SK-N-SH (cell line): ENCODE measurements at regions not wholly inside any gene's neighbourhood (a gene's known extent, or its start where the extent isn't known, plus 50 kb on each side); places are given as distances from the start of the nearest gene placed in this dataset.
A peak's percentile ranks its signal among the peaks of the same experiment; 100 is the strongest.

Source experiments
- CTCF ChIA-PET: fragments of 300-600, 350-600 bp; formaldehyde crosslinking; extraction: SDS; loops from one replicate; lab custom pipeline; 2021; lab: Yijun Ruan, JAX
- POLR2A ChIA-PET: fragments of 350-600 bp; sonication (Branson Sonifier 250); formaldehyde crosslinking; extraction: SDS; loops from one replicate; lab custom pipeline; 2020; ENCODE audit warnings: antibody characterized with exemption, inconsistent platforms; lab: Yijun Ruan, JAX
- DNase-seq: peaks from one replicate; pipeline ENCODE4 v3.0.0; 2012
- H2AFZ ChIP-seq: fragments of 200-600 bp; sonication (generic); 2 replicates; pipeline ENCODE4 v1.8.1; 2016; ENCODE audit warnings: antibody characterized with exemption, mild to moderate bottlenecking, low read depth
- H3F3A ChIP-seq: fragments of 200-600 bp; sonication (generic); replicated peaks from 2 replicates; pipeline ENCODE3; 2016; ENCODE audit warnings: antibody characterized with exemption, mild to moderate bottlenecking; ENCODE audit not compliant: insufficient read depth
- H3K27ac ChIP-seq, 2 experiments: fragments of 200-500 bp in 1 of 2; fragments of 200-600 bp in 1 of 2; sonication (Bioruptor generic) in 1 of 2; sonication (generic), shearing (Covaris generic) in 1 of 2; 2 replicates each; pipeline versions ENCODE4 v1.5.1 to v1.6.1; 2014 to 2016; ENCODE audit warnings: low read depth in 2 of 2, inconsistent platforms in 1 of 2, low read length in 1 of 2, mild to moderate bottlenecking in 1 of 2, mixed read lengths in 1 of 2
- H3K27me3 ChIP-seq: fragments of 200-600 bp; sonication (generic), shearing (Covaris generic); 2 replicates; pipeline ENCODE4 v1.6.1; 2016; ENCODE audit warnings: mixed run types; ENCODE audit not compliant: insufficient read depth
- H3K36me3 ChIP-seq, 2 experiments: fragments of 200-500 bp in 1 of 2; fragments of 200-600 bp in 1 of 2; sonication (Bioruptor generic) in 1 of 2; sonication (generic) in 1 of 2; replicated peaks in 1 of 2; 2 replicates each; pipeline versions ENCODE3 to v1.5.1; 2014 to 2016; ENCODE audit warnings: low read length in 1 of 2, mild to moderate bottlenecking in 1 of 2; ENCODE audit not compliant: insufficient read depth in 2 of 2, control insufficient read depth in 1 of 2
- H3K4me1 ChIP-seq, 2 experiments: fragments of 200-500 bp in 1 of 2; fragments of 200-600 bp in 1 of 2; sonication (Bioruptor generic) in 1 of 2; sonication (generic), shearing (Covaris generic) in 1 of 2; 2 replicates each; pipeline versions ENCODE4 v1.5.1 to v1.6.1; 2014 to 2016; ENCODE audit warnings: low read depth in 1 of 2, low read length in 1 of 2, mixed run types in 1 of 2; ENCODE audit not compliant: insufficient read depth in 2 of 2, control insufficient read depth in 1 of 2
- H3K4me2 ChIP-seq: fragments of 200-600 bp; sonication (generic), shearing (Covaris generic); 2 replicates; pipeline ENCODE4 v1.6.1; 2017; ENCODE audit warnings: mixed run types
- H3K4me3 ChIP-seq, 2 experiments: fragments of 200-500 bp in 1 of 2; fragments of 200-600 bp in 1 of 2; sonication (Bioruptor generic) in 1 of 2; sonication (generic), shearing (Covaris generic) in 1 of 2; 2 replicates each; pipeline versions ENCODE4 v1.5.1 to v1.8.1; 2014 to 2016; ENCODE audit warnings: low read depth in 2 of 2, inconsistent platforms in 1 of 2, low read length in 1 of 2, mild to moderate bottlenecking in 1 of 2, mixed read lengths in 1 of 2, moderate library complexity in 1 of 2
- H3K79me2 ChIP-seq: fragments of 200-600 bp; sonication (generic); 2 replicates; pipeline ENCODE4 v1.8.1; 2017; ENCODE audit warnings: mild to moderate bottlenecking; ENCODE audit not compliant: insufficient read depth
- H3K9ac ChIP-seq: fragments of 200-600 bp; sonication (generic); 2 replicates; pipeline ENCODE4 v1.6.1; 2017; ENCODE audit warnings: mixed run types
- H3K9me2 ChIP-seq: fragments of 200-600 bp; sonication (generic); 2 replicates; pipeline ENCODE4 v1.6.1; 2017; ENCODE audit warnings: mixed run types
- H3K9me3 ChIP-seq: fragments of 200-600 bp; sonication (generic); 2 replicates; pipeline ENCODE4 v1.6.1; 2017; ENCODE audit warnings: mixed run types, mild to moderate bottlenecking, moderate library complexity
- H4K20me1 ChIP-seq: fragments of 200-600 bp; sonication (generic); 2 replicates; pipeline ENCODE4 v1.6.1; 2017; ENCODE audit warnings: mild to moderate bottlenecking, mixed run types; ENCODE audit not compliant: insufficient read depth
- CHD2 ChIP-seq: fragments of 150-350 bp; IDR thresholded peaks from 2 replicates; pipeline ENCODE4 v1.6.1; 2018; ENCODE audit warnings: low read length; ENCODE audit not compliant: partially characterized antibody
- EP300 ChIP-seq, 2 experiments: IDR thresholded peaks; 2 replicates each; pipeline versions ENCODE4 v1.4.0 to v1.6.1; 2012; ENCODE audit warnings: borderline replicate concordance in 1 of 2, low read depth in 1 of 2, low read length in 1 of 2
- FOSL2 ChIP-seq: IDR thresholded peaks from 2 replicates; pipeline ENCODE4 v1.4.0; 2012; ENCODE audit warnings: low read depth, mild to moderate bottlenecking, moderate library complexity, borderline replicate concordance
- FOXJ3 ChIP-seq: sonication (generic); formaldehyde crosslinking; IDR thresholded peaks from 2 replicates; pipeline ENCODE4 v1.5.1; 2020; ENCODE audit warnings: mild to moderate bottlenecking, missing genetic modification reagents
- FOXM1 ChIP-seq: IDR thresholded peaks from 2 replicates; pipeline ENCODE4 v1.4.0; 2012; ENCODE audit warnings: low read depth, mild to moderate bottlenecking
- GABPA ChIP-seq: IDR thresholded peaks from 2 replicates; pipeline ENCODE4 v1.4.0; 2012; ENCODE audit warnings: low read depth, mild to moderate bottlenecking
- IRF3 ChIP-seq: fragments of 150-350 bp; IDR thresholded peaks from 2 replicates; pipeline ENCODE4 v1.6.1; 2016; ENCODE audit warnings: mild to moderate bottlenecking, low read depth, low read length
- JUND ChIP-seq: IDR thresholded peaks from 2 replicates; pipeline ENCODE4 v1.4.0; 2012
- MAX ChIP-seq: IDR thresholded peaks from 2 replicates; pipeline ENCODE4 v1.4.0; 2012; ENCODE audit warnings: low read depth
- MEF2A ChIP-seq: IDR thresholded peaks from 2 replicates; pipeline ENCODE4 v1.4.0; 2012; ENCODE audit warnings: low read depth, borderline replicate concordance
- NFIC ChIP-seq: IDR thresholded peaks from 2 replicates; pipeline ENCODE4 v1.4.0; 2012; ENCODE audit warnings: borderline replicate concordance
- NRF1 ChIP-seq: IDR thresholded peaks from 2 replicates; pipeline ENCODE4 v1.6.1; 2012; ENCODE audit warnings: low read depth, mild to moderate bottlenecking, low read length
- PBX3 ChIP-seq: IDR thresholded peaks from 2 replicates; pipeline ENCODE4; 2012
- POLR2AphosphoS5 ChIP-seq: IDR thresholded peaks from 2 replicates; pipeline ENCODE4 v1.6.1; 2012; ENCODE audit warnings: low read depth, low read length
- RAD21 ChIP-seq: IDR thresholded peaks from 2 replicates; pipeline ENCODE4 v1.6.1; 2012; ENCODE audit warnings: mild to moderate bottlenecking, low read length
- RFX5 ChIP-seq: IDR thresholded peaks from 2 replicates; pipeline ENCODE4 v1.6.1; 2012; ENCODE audit warnings: mild to moderate bottlenecking, improper control_type of control experiment, low read length
- SMC3 ChIP-seq: IDR thresholded peaks from 2 replicates; pipeline ENCODE4 v1.6.1; 2012; ENCODE audit warnings: low read depth, low read length, improper control_type of control experiment
- TCF12 ChIP-seq: IDR thresholded peaks from 2 replicates; pipeline ENCODE4 v1.4.0; 2012
- TEAD4 ChIP-seq: IDR thresholded peaks from 2 replicates; pipeline ENCODE4 v1.4.0; 2012; ENCODE audit warnings: mild to moderate bottlenecking, borderline replicate concordance; ENCODE audit not compliant: insufficient read depth
- USF2 ChIP-seq: fragments of 150-350 bp; IDR thresholded peaks from 2 replicates; pipeline ENCODE4 v1.6.1; 2017; ENCODE audit warnings: antibody characterized with exemption, low read length, low read depth, borderline replicate concordance
- ZBTB33 ChIP-seq: IDR thresholded peaks from 2 replicates; pipeline ENCODE4 v1.4.0; 2012; ENCODE audit warnings: low read depth, borderline replicate concordance
- WGBS: methylation state at CpG from one replicate; pipeline ENCODE4 v1.1.6; 2017; ENCODE audit warnings: low lambda C conversion rate; 5-methylcytosine and 5-hydroxymethylcytosine counted together

GRCh38 chr1:70764747-70765146 is 282.9 kb downstream of the PTGER3 start (continued):
- TF ChIP-seq MAX (no peak), CHD2 (no peak)

GRCh38 chr1:70767377-70767776 is 280.2 kb downstream of the PTGER3 start:
- Histone ChIP-seq H3K27me3 (no peaks in the 10 kb centered on the region), H3K4me1 (peaks cover 0 to 20% of the 10 kb centered on the region in 2 experiments; a peak in 2 of 4 replicates), H3K4me2 (peak overlapping the region; percentile 62), H3K9ac (peak overlapping the region; percentile 35; the same call in 1 of the 2 replicates), H2AFZ (no peak overlapping the region), H3K9me3 (peaks cover 4% of the 10 kb centered on the region; the same call in 1 of the 2 replicates), H3K79me2 (no peaks in the 10 kb centered on the region), H3K36me3 (no peaks in the 10 kb centered on the region), H3K4me3 (no peak overlapping the region), H4K20me1 (no peaks in the 10 kb centered on the region), H3K9me2 (no peaks in the 10 kb centered on the region), H3K27ac (peak overlapping the region in 1 of 2 experiments; percentile 84; a peak in 2 of 4 replicates), H3F3A (peaks cover 26% of the 10 kb centered on the region)
- TF ChIP-seq RFX5 (no peak), PBX3 (peak; percentile 74), SMC3 (no peak), TCF12 (peak; percentile 90), NFIC (peak; percentile 69; the same call in 1 of the 2 replicates), EP300 (IDR thresholded peaks at IDR 0.05; ENCODE audit: borderline replicate concordance in 1 of 2, low read depth in 1 of 2, low read length in 1 of 2) (peak in 1 of 2 experiments; percentile 82; a peak in 2 of 4 replicates), TEAD4 (peak; percentile 73; the same call in 1 of the 2 replicates), IRF3 (no peak), FOSL2 (peak; percentile 88), FOXM1 (peak; percentile 73; the same call in 1 of the 2 replicates), MEF2A (peak; percentile 88), POLR2AphosphoS5 (peak; percentile 30; the same call in 1 of the 2 replicates), JUND (peak; percentile 87)
- ChIA-PET POLR2A (no interaction called here), CTCF (interaction anchor here (0.6 to 1.7 kb wide), 2 partner anchors 10 to 882 kb away, joined by 3 to 5 read pairs; no protein-coding TSS in a partner anchor)
- DNase-seq, result no peak

- Histone ChIP-seq H3K9me2 (no peaks in the 10 kb centered on the region), H3K4me2 (no peak overlapping the region), H3K27me3 (no peaks in the 10 kb centered on the region), H3K4me1 (peaks cover 0 to 20% of the 10 kb centered on the region in 2 experiments; a peak in 2 of 4 replicates), H4K20me1 (no peaks in the 10 kb centered on the region), H3K27ac (peak overlapping the region in 1 of 2 experiments; percentile 84; a peak in 1 of 4 replicates), H3K9me3 (peaks cover 4% of the 10 kb centered on the region; the same call in 1 of the 2 replicates), H3K9ac (no peak overlapping the region), H3K79me2 (no peaks in the 10 kb centered on the region), H3F3A (peaks cover 26% of the 10 kb centered on the region), H3K36me3 (no peaks in the 10 kb centered on the region), H3K4me3 (no peak overlapping the region), H2AFZ (no peak overlapping the region)
- ChIA-PET POLR2A (no interaction called here), CTCF (interaction anchor here (0.6 to 1.7 kb wide), 2 partner anchors 10 to 881 kb away, joined by 3 to 5 read pairs; no protein-coding TSS in a partner anchor)
- no peak for DNase-seq
- WGBS, result 67% methylated on average over 1 of the region's 1 CpG
- TF ChIP-seq FOXM1 (no peak), FOXJ3 (CRISPR knock-in tag) (no peak), RAD21 (no peak), TEAD4 (no peak), GABPA (no peak), PBX3 (no peak), NRF1 (no peak), ZBTB33 (no peak), USF2 (no peak), SMC3 (no peak)
Measured at GRCh38 chr1:70768216-70768615, 279.4 kb downstream of the PTGER3 start.
